Left lung (tissue), 4 donors: ENCODE measurements at regions not wholly inside any gene's neighbourhood (a gene's known extent, or its start where the extent isn't known, plus 50 kb on each side); places are given as distances from the start of the nearest gene placed in this dataset.

Source experiments
- ATAC-seq: fragments of 200-7000 bp; cut with Tn5 transposase; one replicate; pipeline ENCODE4 v1.9.1; 2020; ENCODE audit warnings: moderate library complexity
- DNase-seq, 4 donors: peaks; one replicate each; pipeline ENCODE4 v3.0.0-alpha.2; 2013 to 2020
- H3K27ac ChIP-seq, 2 donors: fragments of 200-600 bp; sonication (generic) in 1 of 2; one replicate each; pipeline versions ENCODE4 v1.5.0 to v1.8.0; 2020 to 2021
- H3K27me3 ChIP-seq, 2 donors: fragments of 200-600 bp; sonication (generic) in 1 of 2; one replicate each; pipeline versions ENCODE4 v1.5.0 to v1.8.0; 2020 to 2021
- H3K36me3 ChIP-seq, 2 donors: fragments of 200-600 bp; sonication (generic) in 1 of 2; one replicate each; pipeline versions ENCODE4 v1.5.0 to v1.8.0; 2020 to 2021
- H3K4me1 ChIP-seq, 2 donors: fragments of 200-600 bp; one replicate each; pipeline ENCODE4 v1.8.0; 2021
- H3K4me3 ChIP-seq, 2 donors: fragments of 200-600 bp; sonication (generic) in 1 of 2; one replicate each; pipeline versions ENCODE4 v1.5.0 to v1.8.0; 2020 to 2021; ENCODE audit warnings: mild to moderate bottlenecking in 1 of 2
- H3K9me3 ChIP-seq, 2 donors: fragments of 200-600 bp; sonication (generic) in 1 of 2; one replicate each; pipeline versions ENCODE4 v1.5.0 to v1.8.0; 2020 to 2021
- CTCF ChIP-seq, 2 donors: fragments of 200-600 bp; sonication (generic) in 1 of 2; IDR thresholded peaks; one replicate each; pipeline versions ENCODE4 v1.5.0 to v1.8.0; 2021; ENCODE audit warnings: antibody characterized with exemption in 2 of 2
- intact Hi-C, 2 donors: fragments of 100-400 bp; cut with DNase I; formaldehyde crosslinking; loops; one replicate each; pipeline versions ENCODE4 v1.11.2 to v1.14.2; 2022
- donor health status: DM: no; HTN: yes; CAD: no.
- donor health status: DM: no; HTN: no; CAD: no.

GRCh38 chr21:29423099-29423870 lies 124.6 kb downstream of the BACH1 start:
- intact Hi-C loops = no loop called here
- ATAC-seq = no peak

GRCh38 chr21:29424728-29425127 lies 126.0 kb downstream of the BACH1 start:
- no peaks in the 10 kb centered on the region for H3K9me3 ChIP-seq
- no peaks in the 10 kb centered on the region for H3K4me1 ChIP-seq
- no peak overlapping the region for H3K4me3 ChIP-seq
- intact Hi-C loops = no loop called here
- no peak for ATAC-seq
- DNase-seq = no peak
- no peaks in the 10 kb centered on the region for H3K36me3 ChIP-seq
- TF ChIP-seq CTCF (IDR thresholded peaks at IDR 0.05) = no peak
- H3K27ac ChIP-seq = no peak overlapping the region
- H3K27me3 ChIP-seq = no peaks in the 10 kb centered on the region

More at GRCh38 chr21:29423099-29423870, 124.6 kb downstream of the BACH1 start:
- no peak for TF ChIP-seq CTCF (IDR thresholded peaks at IDR 0.05)
- no peaks in the 10 kb centered on the region for H3K36me3 ChIP-seq
- no peak overlapping the region for H3K4me3 ChIP-seq
- H3K4me1 ChIP-seq = no peaks in the 10 kb centered on the region
- H3K27me3 ChIP-seq = no peaks in the 10 kb centered on the region
- DNase-seq = no peak
- H3K27ac ChIP-seq = no peak overlapping the region
- no peaks in the 10 kb centered on the region for H3K9me3 ChIP-seq

GRCh38 chr21:29429218-29429617 lies 130.5 kb downstream of the BACH1 start:
- no peak for DNase-seq
- H3K4me1 ChIP-seq = no peaks in the 10 kb centered on the region
- H3K27ac ChIP-seq = no peak overlapping the region
- no peak for ATAC-seq
- no peaks in the 10 kb centered on the region for H3K27me3 ChIP-seq
- no peaks in the 10 kb centered on the region for H3K9me3 ChIP-seq
- intact Hi-C loops = no loop called here
- H3K36me3 ChIP-seq = no peaks in the 10 kb centered on the region
- H3K4me3 ChIP-seq = no peak overlapping the region
- TF ChIP-seq CTCF (IDR thresholded peaks at IDR 0.05) = no peak

- no peak for TF ChIP-seq CTCF (IDR thresholded peaks at IDR 0.05)
- no peak for ATAC-seq
- Histone ChIP-seq H3K4me3 (no peak overlapping the region), H3K9me3 (no peaks in the 10 kb centered on the region), H3K4me1 (no peaks in the 10 kb centered on the region), H3K27me3 (no peaks in the 10 kb centered on the region), H3K27ac (no peak overlapping the region), H3K36me3 (no peaks in the 10 kb centered on the region)
- intact Hi-C loops = no loop called here
- DNase-seq = no peak
Measured at GRCh38 chr21:29430030-29430429, 131.3 kb downstream of the BACH1 start.

- no peak for DNase-seq
- Histone ChIP-seq H3K27me3 (no peaks in the 10 kb centered on the region), H3K4me3 (no peak overlapping the region), H3K36me3 (no peaks in the 10 kb centered on the region), H3K9me3 (no peaks in the 10 kb centered on the region), H3K4me1 (no peaks in the 10 kb centered on the region), H3K27ac (no peak overlapping the region)
- intact Hi-C loops = no loop called here
- ATAC-seq = no peak
- no peak for TF ChIP-seq CTCF (IDR thresholded peaks at IDR 0.05)
Measured at GRCh38 chr21:29430576-29430975, 131.9 kb downstream of the BACH1 start.
